Activated B cell treated with CpG ODN at 0.5 μM for 24 hours (primary cell): ENCODE measurements at regions not wholly inside any gene's neighbourhood (a gene's known extent, or its start where the extent isn't known, plus 50 kb on each side); places are given as distances from the start of the nearest gene placed in this dataset.
"Not testable (repeated sequence)": the region's sequence is repeated elsewhere in the genome, so short reads cannot be mapped to it uniquely, and the experiment has no call there.

Experiments
- ATAC-seq: fragments of 200-7000 bp; cut with Tn5 transposase; one replicate; pipeline ENCODE4 v1.10.0; 2021; ENCODE audit warnings: low read depth, mild to moderate bottlenecking, moderate library complexity
- CTCF ChIA-PET: fragments of 350-600 bp; sonication (Branson Sonifier 250); formaldehyde crosslinking; loops from one replicate; lab custom pipeline; 2021; ENCODE audit warnings: antibody characterized with exemption; lab: Charles Lee
- POLR2A ChIA-PET: fragments of 350-600 bp; sonication (Branson Sonifier 250); formaldehyde crosslinking; loops from one replicate; lab custom pipeline; 2021; ENCODE audit warnings: antibody characterized with exemption; lab: Charles Lee
- DNase-seq: peaks from one replicate; pipeline ENCODE4 v3.0.0; 2022
- H3K27ac Mint-ChIP-seq: one replicate; pipeline ENCODE4 v1.8.0; 2020; ENCODE audit warnings: mixed read lengths
- H3K27me3 Mint-ChIP-seq: one replicate; pipeline ENCODE4 v1.8.0; 2021; ENCODE audit warnings: mixed read lengths
- H3K36me3 Mint-ChIP-seq: one replicate; pipeline ENCODE4 v1.8.0; 2021; ENCODE audit warnings: low read depth, mixed read lengths
- H3K4me1 Mint-ChIP-seq: one replicate; pipeline ENCODE4 v1.8.0; 2021; ENCODE audit warnings: mixed read lengths
- H3K4me3 Mint-ChIP-seq: one replicate; pipeline ENCODE4 v1.8.0; 2020; ENCODE audit warnings: mild to moderate bottlenecking, mixed read lengths
- H3K9me3 Mint-ChIP-seq: one replicate; pipeline ENCODE4 v1.8.0; 2020; ENCODE audit warnings: mixed read lengths
- intact Hi-C: fragments of 100-400 bp; cut with micrococcal nuclease; formaldehyde crosslinking; loops from one replicate; pipeline ENCODE4 v1.15.1; 2024
- TF ChIP-seq, protein P1 (sequence below): fragments of 200-600 bp; IDR thresholded peaks from one replicate; pipeline ENCODE4 v1.8.0; 2022; ENCODE audit warnings: antibody characterized with exemption, mild to moderate bottlenecking

DNA sequence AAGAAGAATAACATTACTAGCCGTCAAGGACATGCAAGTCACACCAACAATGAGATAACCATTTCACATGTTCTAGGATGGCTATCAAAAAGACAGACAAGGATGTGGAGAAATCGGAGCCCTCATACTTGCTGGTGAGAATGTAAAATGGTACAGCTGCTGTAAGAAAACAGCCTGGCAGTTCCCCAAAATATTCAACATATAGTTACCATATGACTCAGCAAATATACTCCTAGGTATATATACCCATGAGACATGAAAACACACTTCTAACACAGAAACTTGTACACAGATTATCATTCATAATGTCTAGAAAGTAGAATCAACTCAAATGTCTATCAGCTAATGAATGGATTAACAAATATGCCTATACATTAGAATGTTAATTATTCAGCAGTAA is 105.4 kb upstream of the PCAT7 start:
- Mint-ChIP-seq H3K36me3 (peaks cover 70% of the 10 kb centered on the region), H3K9me3 (no peaks in the 10 kb centered on the region), H3K27ac (no peak overlapping the region), H3K4me3 (no peak overlapping the region), H3K4me1 (no peaks in the 10 kb centered on the region), H3K27me3 (no peaks in the 10 kb centered on the region)
- TF ChIP-seq, protein P1, sequence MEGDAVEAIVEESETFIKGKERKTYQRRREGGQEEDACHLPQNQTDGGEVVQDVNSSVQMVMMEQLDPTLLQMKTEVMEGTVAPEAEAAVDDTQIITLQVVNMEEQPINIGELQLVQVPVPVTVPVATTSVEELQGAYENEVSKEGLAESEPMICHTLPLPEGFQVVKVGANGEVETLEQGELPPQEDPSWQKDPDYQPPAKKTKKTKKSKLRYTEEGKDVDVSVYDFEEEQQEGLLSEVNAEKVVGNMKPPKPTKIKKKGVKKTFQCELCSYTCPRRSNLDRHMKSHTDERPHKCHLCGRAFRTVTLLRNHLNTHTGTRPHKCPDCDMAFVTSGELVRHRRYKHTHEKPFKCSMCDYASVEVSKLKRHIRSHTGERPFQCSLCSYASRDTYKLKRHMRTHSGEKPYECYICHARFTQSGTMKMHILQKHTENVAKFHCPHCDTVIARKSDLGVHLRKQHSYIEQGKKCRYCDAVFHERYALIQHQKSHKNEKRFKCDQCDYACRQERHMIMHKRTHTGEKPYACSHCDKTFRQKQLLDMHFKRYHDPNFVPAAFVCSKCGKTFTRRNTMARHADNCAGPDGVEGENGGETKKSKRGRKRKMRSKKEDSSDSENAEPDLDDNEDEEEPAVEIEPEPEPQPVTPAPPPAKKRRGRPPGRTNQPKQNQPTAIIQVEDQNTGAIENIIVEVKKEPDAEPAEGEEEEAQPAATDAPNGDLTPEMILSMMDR: no peak
- no peak for ATAC-seq
- DNase-seq: no peak
- CTCF ChIA-PET: no interaction called here
- intact Hi-C loops: no loop called here
- POLR2A ChIA-PET: no interaction called here

DNA sequence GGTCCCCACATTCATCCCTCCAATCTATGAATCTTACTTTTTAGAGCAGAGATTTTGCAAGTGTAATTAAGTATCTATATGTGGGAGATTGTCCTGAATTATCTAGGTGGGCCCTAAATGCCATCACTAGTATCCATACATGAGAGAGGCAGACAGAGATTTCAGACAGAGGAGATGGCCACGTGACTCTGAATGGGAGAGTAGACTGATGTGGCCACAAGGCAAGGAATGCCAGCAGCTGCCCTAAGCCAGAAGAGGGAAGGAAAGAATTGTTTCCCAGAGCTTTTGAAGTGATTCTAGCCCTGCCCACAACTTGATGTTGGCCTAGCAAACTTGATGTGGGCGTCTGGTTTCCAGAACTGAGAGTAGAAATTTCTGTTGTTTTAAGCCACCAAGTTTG is 90.1 kb upstream of the PCAT7 start:
- TF ChIP-seq, protein P1: no peak
- intact Hi-C loops: no loop called here
- H3K4me3 Mint-ChIP-seq: no peak overlapping the region

DNA sequence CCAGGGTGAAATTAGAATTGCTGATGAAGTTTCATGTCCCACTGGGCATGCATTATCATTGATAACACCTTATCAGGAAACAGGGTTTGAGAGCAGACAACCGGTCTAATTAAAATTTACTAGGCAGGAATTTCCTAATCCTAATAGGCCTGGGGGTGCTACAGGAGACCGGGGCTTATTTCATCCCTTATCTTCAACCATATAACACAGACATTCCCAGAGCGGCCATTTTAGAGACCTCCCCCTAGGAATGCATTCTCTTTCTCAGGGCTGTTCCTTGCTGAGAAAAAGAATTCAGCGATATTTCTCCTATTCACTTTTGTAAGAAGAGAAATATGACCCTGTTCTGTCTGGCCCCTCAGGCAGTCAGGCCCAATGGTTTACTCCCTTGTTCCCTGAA is 82.8 kb upstream of the PCAT7 start:
- intact Hi-C loops: not testable (repeated sequence)

More for the DNA sequence above, 90.1 kb upstream of the PCAT7 start:
- Mint-ChIP-seq H3K9me3 (peaks cover 25% of the 10 kb centered on the region), H3K36me3 (peaks cover 31% of the 10 kb centered on the region), H3K4me1 (no peaks in the 10 kb centered on the region), H3K27ac (no peak overlapping the region), H3K27me3 (no peaks in the 10 kb centered on the region)
- DNase-seq (no peak), ATAC-seq (no peak)
- CTCF ChIA-PET: no interaction called here
- POLR2A ChIA-PET: no interaction called here

DNA sequence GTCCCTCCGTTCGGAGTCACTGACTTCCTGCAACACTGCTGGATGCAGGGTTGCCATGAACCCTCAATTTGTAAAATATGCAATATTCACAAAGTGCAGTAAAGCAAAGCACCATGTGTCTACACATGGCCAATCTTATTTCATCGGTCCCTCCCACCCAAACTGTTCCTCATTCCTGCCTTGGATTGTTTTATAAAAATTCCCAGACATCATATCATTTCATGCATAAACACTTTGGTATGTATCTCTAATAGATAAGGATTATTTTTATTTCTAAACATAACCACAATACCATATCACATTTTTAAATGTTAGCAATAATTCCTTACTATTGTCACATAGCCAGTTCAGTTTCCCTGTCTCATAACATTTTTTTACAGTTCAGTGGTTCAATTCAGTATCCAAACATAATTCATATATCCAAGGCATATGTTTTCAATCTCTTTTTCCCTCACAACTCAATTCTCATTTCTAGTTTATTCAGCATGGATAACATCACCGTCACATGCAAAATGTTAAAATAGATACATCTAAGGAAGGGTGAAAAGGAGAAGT is 82.0 kb upstream of the PCAT7 start:
- Mint-ChIP-seq H3K27me3 (peaks cover 5% of the 10 kb centered on the region), H3K4me3 (no peak overlapping the region), H3K36me3 (no peaks in the 10 kb centered on the region), H3K27ac (no peak overlapping the region), H3K9me3 (peaks cover 10% of the 10 kb centered on the region), H3K4me1 (no peaks in the 10 kb centered on the region)
- ChIA-PET POLR2A (no interaction called here), CTCF (no interaction called here)
- intact Hi-C loops: no loop called here
- TF ChIP-seq, protein P1: no peak
- no peak for DNase-seq
- no peak for ATAC-seq

More for the DNA sequence above, 82.8 kb upstream of the PCAT7 start:
- H3K27ac Mint-ChIP-seq, CTCF ChIA-PET, POLR2A ChIA-PET, ATAC-seq, H3K36me3 Mint-ChIP-seq, H3K27me3 Mint-ChIP-seq, H3K4me1 Mint-ChIP-seq, H3K4me3 Mint-ChIP-seq, DNase-seq: not testable (repeated sequence)
- H3K9me3 Mint-ChIP-seq: peaks cover 14% of the 10 kb centered on the region

DNA sequence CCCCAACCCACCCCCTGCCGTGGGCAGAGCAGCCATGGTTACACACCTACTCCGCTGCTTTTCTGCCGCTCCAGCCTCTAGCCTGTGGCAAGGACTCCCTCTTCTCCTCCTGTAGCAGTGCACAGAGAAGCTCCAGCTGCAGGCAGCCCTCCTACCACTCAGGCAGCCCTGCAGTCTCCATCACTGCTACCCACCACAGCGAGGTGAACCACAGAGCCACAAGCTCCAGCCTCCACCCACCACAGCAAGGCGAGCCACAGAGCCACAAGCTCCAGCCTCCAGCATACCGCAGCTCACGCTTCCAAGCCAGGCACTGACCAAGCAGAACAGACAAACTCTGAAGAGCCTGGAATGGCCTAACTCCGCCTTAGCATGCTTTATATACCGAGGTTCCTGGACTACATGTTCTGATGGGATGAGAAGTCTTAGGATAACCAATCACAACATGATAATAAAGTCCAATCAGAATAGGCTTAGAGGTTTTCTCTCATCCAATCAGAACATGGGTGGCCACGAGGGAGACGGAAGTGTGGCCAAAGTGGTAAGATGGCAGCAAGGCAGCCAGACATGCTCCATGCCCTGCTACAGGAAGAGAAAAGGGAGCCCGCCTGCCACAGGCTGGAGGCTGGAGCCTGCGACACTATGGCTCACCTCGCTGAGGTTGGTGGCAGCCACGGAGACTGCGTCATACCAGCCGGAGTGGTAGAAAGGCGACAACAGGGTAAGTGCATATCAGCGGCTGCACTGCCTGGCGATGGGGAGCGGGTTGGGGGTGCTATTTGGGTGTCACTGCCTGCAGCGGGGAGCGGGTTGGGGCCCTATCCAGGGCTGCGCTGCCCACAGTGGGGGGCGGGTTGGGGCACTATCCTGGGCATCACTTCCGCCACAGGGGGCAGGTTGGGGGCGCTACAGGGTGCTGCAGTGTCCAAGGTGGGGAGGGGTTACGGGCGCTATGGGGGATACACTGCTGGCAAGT is 75.8 kb upstream of the PCAT7 start:
- no peaks in the 10 kb centered on the region for H3K4me1 Mint-ChIP-seq
- ChIA-PET POLR2A (no interaction called here), CTCF (no interaction called here)
- DNase-seq (no peak), ATAC-seq (no peak)
- TF ChIP-seq, protein P1: no peak
- no peak overlapping the region for H3K4me3 Mint-ChIP-seq
- no peak overlapping the region for H3K27ac Mint-ChIP-seq
- intact Hi-C loops: no loop called here
- peaks cover 5% of the 10 kb centered on the region for H3K27me3 Mint-ChIP-seq
- no peaks in the 10 kb centered on the region for H3K9me3 Mint-ChIP-seq
- no peaks in the 10 kb centered on the region for H3K36me3 Mint-ChIP-seq
